ENCODE measurements at regions not wholly inside any gene's neighbourhood (a gene's known extent, or its start where the extent isn't known, plus 50 kb on each side); places are given as distances from the start of the nearest gene placed in this dataset.

- no peak for TF ChIP-seq CTCF (IDR thresholded peaks at IDR 0.05; ENCODE audit: insufficient read depth, low read length, poor library complexity, severe bottlenecking)
- TF ChIP-seq EZH2phosphoT487 (conservative IDR thresholded peaks at IDR 0.05; ENCODE audit: low read length): no peak
Observed at GRCh38 chr6:48614326-48614725, 503.3 kb upstream of the PTCHD4 start.
